Sigmoid colon (tissue), 6 donors: ENCODE measurements at regions not wholly inside any gene's neighbourhood (a gene's known extent, or its start where the extent isn't known, plus 50 kb on each side); places are given as distances from the start of the nearest gene placed in this dataset.

Experiments used
- DNase-seq: peaks from one replicate; pipeline ENCODE4 v3.0.0-alpha.2; 2019
- H3K27ac ChIP-seq, 4 donors: fragments of 200-600 bp; sonication (generic); one replicate each; pipeline ENCODE4 v1.5.1; 2016 to 2019; ENCODE audit warnings: mild to moderate bottlenecking in 1 of 4
- H3K27me3 ChIP-seq, 3 donors: fragments of 200-600 bp; sonication (generic); one replicate each; pipeline ENCODE4 v1.5.1; 2019; ENCODE audit warnings: mild to moderate bottlenecking in 1 of 3
- H3K36me3 ChIP-seq, 4 donors: fragments of 200-600 bp; sonication (generic); one replicate each; pipeline ENCODE4 v1.5.1; 2016 to 2019
- H3K4me1 ChIP-seq, 4 donors: fragments of 200-600 bp; sonication (generic); one replicate each; pipeline ENCODE4 v1.5.1; 2017 to 2019
- H3K4me3 ChIP-seq, 4 donors: fragments of 200-600 bp; sonication (generic); one replicate each; pipeline ENCODE4 v1.5.1; 2017 to 2019; ENCODE audit warnings: mild to moderate bottlenecking in 2 of 4, moderate library complexity in 1 of 4
- H3K9me3 ChIP-seq, 4 donors: fragments of 200-600 bp in 3 of 4; sonication (generic) in 3 of 4; one replicate each; pipeline versions ENCODE4 v1.5.1 to v1.6.1; 2013 to 2019
- EP300 ChIP-seq, 4 donors: sonication (generic); formaldehyde crosslinking; IDR thresholded peaks; one replicate each; pipeline ENCODE4 v1.6.1; 2017; ENCODE audit warnings: antibody characterized with exemption in 4 of 4
- POLR2A ChIP-seq, 2 donors: fragments of 450-650 bp; IDR thresholded peaks; one replicate each; pipeline ENCODE4 v1.6.1; 2016; ENCODE audit warnings: antibody characterized with exemption in 2 of 2, mild to moderate bottlenecking in 2 of 2, moderate library complexity in 2 of 2
- POLR2AphosphoS5 ChIP-seq, 4 donors: sonication (generic); formaldehyde crosslinking; IDR thresholded peaks; one replicate each; pipeline ENCODE4 v1.6.1; 2017; ENCODE audit warnings: antibody characterized with exemption in 4 of 4
- WGBS, 2 donors: extraction: QIAGEN DNeasy Blood & Tissue Kit; methylation state at CpG; one replicate each; pipeline ENCODE4 v1.1.7; 2013; 5-methylcytosine and 5-hydroxymethylcytosine counted together
- intact Hi-C: fragments of 100-400 bp; cut with DNase I; formaldehyde crosslinking; loops from one replicate; pipeline ENCODE4 v1.15.1; 2023
- TF ChIP-seq, protein P1 (sequence below), 4 experiments: fragments of 450-650 bp in 3 of 4; fragments of 200-600 bp in 1 of 4; IDR thresholded peaks; one replicate each; pipeline ENCODE4 v1.5.1; 2016 to 2019; ENCODE audit warnings: antibody characterized with exemption in 4 of 4, mild to moderate bottlenecking in 3 of 4, moderate library complexity in 2 of 4
- donor health status: healthy with polysubstance abuse.
- donor health status: healthy.

DNA sequence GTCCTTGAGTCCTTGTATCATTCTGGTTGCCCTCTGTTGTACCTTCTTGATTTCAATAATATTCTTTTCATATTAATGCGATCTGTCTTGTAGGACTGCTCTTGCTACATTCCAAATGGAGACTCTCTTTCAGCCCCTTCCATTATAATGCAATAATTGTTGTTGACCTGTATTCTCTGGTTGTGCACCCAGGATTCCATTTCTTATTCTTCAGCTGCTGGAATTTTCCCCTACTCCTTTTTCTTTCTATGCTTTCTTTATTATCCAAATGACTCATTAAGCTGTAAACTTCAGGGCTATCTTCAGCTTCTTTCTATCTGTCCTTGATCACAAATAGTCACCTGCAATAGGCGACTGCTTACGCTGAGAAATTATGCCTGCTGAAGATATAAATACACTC lies 321.5 kb downstream of the SATB1 start:
- Histone ChIP-seq H3K4me1 (peaks cover 0 to 9% (median 0%) of the 10 kb centered on the region in 4 donors), H3K27ac (no peak overlapping the region), H3K9me3 (no peaks in the 10 kb centered on the region), H3K36me3 (no peaks in the 10 kb centered on the region), H3K27me3 (no peaks in the 10 kb centered on the region), H3K4me3 (no peak overlapping the region)
- intact Hi-C loops, result no loop called here
- DNase-seq, result no peak
- TF ChIP-seq, protein P1, sequence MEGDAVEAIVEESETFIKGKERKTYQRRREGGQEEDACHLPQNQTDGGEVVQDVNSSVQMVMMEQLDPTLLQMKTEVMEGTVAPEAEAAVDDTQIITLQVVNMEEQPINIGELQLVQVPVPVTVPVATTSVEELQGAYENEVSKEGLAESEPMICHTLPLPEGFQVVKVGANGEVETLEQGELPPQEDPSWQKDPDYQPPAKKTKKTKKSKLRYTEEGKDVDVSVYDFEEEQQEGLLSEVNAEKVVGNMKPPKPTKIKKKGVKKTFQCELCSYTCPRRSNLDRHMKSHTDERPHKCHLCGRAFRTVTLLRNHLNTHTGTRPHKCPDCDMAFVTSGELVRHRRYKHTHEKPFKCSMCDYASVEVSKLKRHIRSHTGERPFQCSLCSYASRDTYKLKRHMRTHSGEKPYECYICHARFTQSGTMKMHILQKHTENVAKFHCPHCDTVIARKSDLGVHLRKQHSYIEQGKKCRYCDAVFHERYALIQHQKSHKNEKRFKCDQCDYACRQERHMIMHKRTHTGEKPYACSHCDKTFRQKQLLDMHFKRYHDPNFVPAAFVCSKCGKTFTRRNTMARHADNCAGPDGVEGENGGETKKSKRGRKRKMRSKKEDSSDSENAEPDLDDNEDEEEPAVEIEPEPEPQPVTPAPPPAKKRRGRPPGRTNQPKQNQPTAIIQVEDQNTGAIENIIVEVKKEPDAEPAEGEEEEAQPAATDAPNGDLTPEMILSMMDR (IDR thresholded peaks at IDR 0.05), result no peak
- TF ChIP-seq EP300 (IDR thresholded peaks at IDR 0.05) (no peak), POLR2A (IDR thresholded peaks at IDR 0.05) (no peak), POLR2AphosphoS5 (IDR thresholded peaks at IDR 0.05) (no peak)
- WGBS, 2 donors, result 92 to 95% methylated on average over 3 of the region's 3 CpGs

DNA sequence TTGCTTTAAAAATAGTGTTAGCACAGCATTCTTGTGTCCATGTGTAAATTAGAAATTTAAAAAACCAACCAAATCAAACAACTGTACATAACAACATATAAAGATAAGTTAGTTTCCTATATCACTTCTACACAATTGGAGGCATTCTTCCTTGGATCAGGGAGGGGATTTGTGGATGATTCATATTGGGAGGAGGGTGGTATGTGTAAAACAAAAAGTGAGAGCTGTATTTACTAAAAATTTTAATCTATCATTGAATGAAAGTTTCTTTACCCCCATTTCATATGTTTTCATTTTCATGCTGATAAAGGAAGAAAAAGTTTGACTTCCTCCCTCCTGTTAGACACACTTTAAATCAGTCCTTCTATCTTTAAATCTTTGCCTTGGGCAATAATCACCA lies 325.0 kb downstream of the SATB1 start:
- DNase-seq, result no peak
- Histone ChIP-seq H3K27me3 (no peaks in the 10 kb centered on the region), H3K4me1 (peaks cover 0 to 5% (median 0%) of the 10 kb centered on the region in 4 donors), H3K27ac (no peak overlapping the region), H3K36me3 (no peaks in the 10 kb centered on the region), H3K9me3 (no peaks in the 10 kb centered on the region), H3K4me3 (no peak overlapping the region)
- intact Hi-C loops, result no loop called here
- no peak for TF ChIP-seq POLR2AphosphoS5 (IDR thresholded peaks at IDR 0.05)
- TF ChIP-seq EP300 (IDR thresholded peaks at IDR 0.05), result no peak
- TF ChIP-seq, protein P1 (IDR thresholded peaks at IDR 0.05), result no peak
- no peak for TF ChIP-seq POLR2A (IDR thresholded peaks at IDR 0.05)

DNA sequence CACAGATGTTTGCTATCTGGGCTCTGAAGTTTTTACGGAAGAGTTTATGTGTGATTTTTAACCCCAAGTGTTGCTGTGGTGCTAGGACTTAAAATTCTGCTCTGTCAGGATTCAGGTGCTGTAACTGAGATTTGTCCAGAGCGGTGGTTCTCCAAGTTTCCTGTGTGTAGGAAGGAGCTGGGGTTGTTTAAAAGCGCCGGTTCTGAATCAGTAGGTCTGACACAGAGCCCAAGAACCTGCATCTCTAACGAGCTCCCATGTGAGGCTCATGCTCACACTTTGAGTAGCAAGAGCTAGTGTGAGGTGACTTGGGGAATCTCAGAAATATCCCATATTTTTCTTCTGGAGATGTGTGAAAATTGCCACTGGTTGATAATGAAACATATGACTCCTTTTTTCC lies 325.5 kb downstream of the SATB1 start:
- Histone ChIP-seq H3K27ac (no peak overlapping the region), H3K4me3 (no peak overlapping the region), H3K4me1 (peaks cover 0 to 5% (median 0%) of the 10 kb centered on the region in 4 donors), H3K36me3 (no peaks in the 10 kb centered on the region), H3K27me3 (no peaks in the 10 kb centered on the region), H3K9me3 (no peaks in the 10 kb centered on the region)
- TF ChIP-seq, protein P1 (IDR thresholded peaks at IDR 0.05), result no peak
- TF ChIP-seq EP300 (IDR thresholded peaks at IDR 0.05) (no peak), POLR2A (IDR thresholded peaks at IDR 0.05) (no peak), POLR2AphosphoS5 (IDR thresholded peaks at IDR 0.05) (no peak)
- intact Hi-C loops, result no loop called here
- WGBS, 2 donors, result 82 to 90% methylated on average over 5 of the region's 5 CpGs
- no peak for DNase-seq

DNA sequence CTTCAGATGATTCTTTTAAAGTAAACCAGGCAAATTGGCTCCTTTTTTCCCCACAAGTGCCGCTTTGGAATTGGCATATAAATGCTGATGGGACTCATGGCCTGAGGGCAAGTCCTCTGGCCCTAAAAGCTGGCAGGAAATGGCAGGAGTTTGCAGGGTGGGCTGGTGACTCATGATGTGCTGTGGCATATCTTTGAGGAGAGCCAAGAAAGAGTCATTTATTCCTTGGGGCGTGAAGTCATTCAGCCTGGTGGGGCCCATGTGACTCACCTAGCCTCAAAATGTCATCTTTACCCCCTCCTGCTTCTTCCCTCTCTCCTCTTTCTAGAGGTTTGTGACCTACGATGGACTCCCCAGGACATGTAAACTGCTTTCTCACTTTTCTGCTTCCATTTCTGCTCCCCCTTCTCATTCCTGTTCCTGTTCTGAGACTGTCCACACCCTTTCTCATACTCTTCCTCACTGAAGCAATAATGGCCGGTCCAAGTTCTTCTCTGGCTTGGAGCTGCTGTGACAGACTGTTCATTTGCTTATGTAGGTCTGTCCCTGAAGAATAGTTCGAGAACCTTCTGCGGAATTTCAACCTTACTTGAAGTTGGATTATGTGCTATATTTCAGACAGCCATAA lies 326.1 kb downstream of the SATB1 start:
- Histone ChIP-seq H3K27me3 (no peaks in the 10 kb centered on the region), H3K9me3 (no peaks in the 10 kb centered on the region), H3K27ac (no peak overlapping the region), H3K4me3 (no peak overlapping the region), H3K4me1 (peaks cover 0 to 5% (median 0%) of the 10 kb centered on the region in 4 donors), H3K36me3 (no peaks in the 10 kb centered on the region)
- intact Hi-C loops, result no loop called here
- TF ChIP-seq POLR2AphosphoS5 (IDR thresholded peaks at IDR 0.05) (no peak), EP300 (IDR thresholded peaks at IDR 0.05) (no peak), POLR2A (IDR thresholded peaks at IDR 0.05) (no peak)
- no peak for DNase-seq
- 84 to 89% methylated on average over 6 of the region's 6 CpGs for WGBS, 2 donors

DNA sequence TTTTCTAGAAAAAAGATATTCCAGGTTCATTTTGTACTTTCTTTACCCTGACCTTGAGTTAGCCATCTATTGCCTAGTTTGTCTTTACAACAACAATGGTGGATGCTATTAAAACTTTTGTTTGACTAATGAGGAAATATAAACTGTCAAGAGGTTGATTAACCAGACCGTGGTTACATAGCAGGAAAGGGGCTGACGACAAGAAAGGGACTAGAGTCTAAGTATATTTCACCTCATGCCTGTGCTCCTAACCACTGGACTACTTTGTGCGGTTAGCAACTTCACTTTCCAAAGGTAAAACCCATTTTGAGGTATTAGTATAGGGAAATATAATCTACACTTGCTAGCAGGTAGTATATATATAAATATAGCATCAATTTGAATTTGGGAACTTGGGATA lies 327.1 kb downstream of the SATB1 start:
- Histone ChIP-seq H3K9me3 (no peaks in the 10 kb centered on the region), H3K4me3 (no peak overlapping the region), H3K4me1 (peaks cover 0 to 5% (median 0%) of the 10 kb centered on the region in 4 donors), H3K27ac (no peak overlapping the region), H3K27me3 (no peaks in the 10 kb centered on the region), H3K36me3 (no peaks in the 10 kb centered on the region)
- 68 to 90% methylated on average over 3 of the region's 3 CpGs for WGBS, 2 donors
- TF ChIP-seq, protein P1 (IDR thresholded peaks at IDR 0.05), result no peak
- TF ChIP-seq POLR2A (IDR thresholded peaks at IDR 0.05) (no peak), EP300 (IDR thresholded peaks at IDR 0.05) (no peak), POLR2AphosphoS5 (IDR thresholded peaks at IDR 0.05) (no peak)
- intact Hi-C loops, result no loop called here
- no peak for DNase-seq
